K562 (cell line): ENCODE measurements at regions not wholly inside any gene's neighbourhood (a gene's known extent, or its start where the extent isn't known, plus 50 kb on each side); places are given as distances from the start of the nearest gene placed in this dataset.

Experiments used
- ATAC-seq: fragments of 200-7000 bp; cut with Tn5 transposase; 3 replicates; pipeline ENCODE4 v1.9.1; 2020; ENCODE audit warnings: moderate library complexity
- BruUV-seq: library from RNA; stranded (reverse); fragments of 400-500 nt; replicated peaks from 2 replicates; lab custom pipeline; 2021; lab: Mats Ljungman, UMichigan
- CTCF ChIA-PET: fragments of 300-600 bp; formaldehyde crosslinking; extraction: SDS; loops from one replicate; lab custom pipeline; 2021; ENCODE audit warnings: low intra/inter-chr PET ratio; lab: Yijun Ruan, JAX
- POLR2A ChIA-PET: fragments of 300-600, 350-650 bp; sonication (Branson Sonifier 250); formaldehyde crosslinking; extraction: SDS; loops from one replicate; lab custom pipeline; 2021; ENCODE audit warnings: antibody characterized with exemption, inconsistent platforms; lab: Yijun Ruan, JAX
- DNase-seq, 4 experiments: peaks; one replicate each; pipeline versions ENCODE4 v3.0.0 to v3.0.0-alpha.2; 2011 to 2018; ENCODE audit warnings: low spot score in 3 of 4, mixed read lengths in 3 of 4; ENCODE audit errors: extremely low read depth in 1 of 4
- FAIRE-seq: peaks from 2 replicates; lab custom pipeline; 2011; peaks lifted over from hg19 to GRCh38; lab: Jason Lieb, UNC
- H2AFZ ChIP-seq: 2 replicates; pipeline ENCODE4 v1.6.0; 2011; ENCODE audit warnings: low read depth, low read length, control low read depth, inconsistent platforms
- H3K27ac ChIP-seq: fragments of 200-600 bp; 3 replicates; pipeline ENCODE4 v1.8.0; 2011; ENCODE audit warnings: low read depth, mild to moderate bottlenecking, control low read depth, inconsistent platforms, low read length, moderate library complexity, mixed read lengths; ENCODE audit errors: extremely low read depth
- H3K27me3 ChIP-seq, 2 experiments: fragments of 300-600 bp in 1 of 2; 2 replicates in 1 of 2; 3 replicates in 1 of 2; pipeline versions ENCODE4 v1.6.0 to v1.8.0; 2011; ENCODE audit warnings: inconsistent platforms in 2 of 2, low read length in 2 of 2, mild to moderate bottlenecking in 1 of 2, mixed read lengths in 1 of 2, moderate library complexity in 1 of 2; ENCODE audit not compliant: control insufficient read depth in 2 of 2, insufficient read depth in 2 of 2
- H3K36me3 ChIP-seq: fragments of 300-600 bp; 3 replicates; pipeline ENCODE4 v1.8.0; 2011; ENCODE audit warnings: mild to moderate bottlenecking, low read length, inconsistent platforms; ENCODE audit not compliant: control insufficient read depth, insufficient read depth
- H3K4me1 ChIP-seq, 2 experiments: fragments of 200-600 bp in 1 of 2; replicated peaks in 1 of 2; 2 replicates in 1 of 2; 3 replicates in 1 of 2; pipeline versions ENCODE4 v1.5.1 to v1.8.0; 2011; ENCODE audit warnings: inconsistent platforms in 2 of 2, low read length in 2 of 2, mild to moderate bottlenecking in 1 of 2, mixed read lengths in 1 of 2, moderate library complexity in 1 of 2; ENCODE audit not compliant: control insufficient read depth in 2 of 2, insufficient read depth in 2 of 2
- H3K4me2 ChIP-seq: 2 replicates; pipeline ENCODE4 v1.6.1; 2011; ENCODE audit warnings: low read length, control low read depth, inconsistent platforms, mixed read lengths; ENCODE audit not compliant: insufficient read depth
- H3K4me3 ChIP-seq: fragments of 200-600 bp; sonication (generic), shearing (Covaris generic); 2 replicates; pipeline ENCODE4 v1.5.1; 2016; ENCODE audit warnings: control low read depth, inconsistent platforms
- H3K79me2 ChIP-seq: fragments of 200-600 bp; 3 replicates; pipeline ENCODE4 v1.8.0; 2011; ENCODE audit warnings: low read length, inconsistent platforms; ENCODE audit not compliant: control insufficient read depth, insufficient read depth
- H3K9ac ChIP-seq, 2 experiments: 2 replicates each; pipeline versions ENCODE4 v1.6.0 to v1.6.1; 2011; ENCODE audit warnings: low read depth in 2 of 2, low read length in 2 of 2, control low read depth in 1 of 2, inconsistent platforms in 1 of 2, mild to moderate bottlenecking in 1 of 2, mixed read lengths in 1 of 2; ENCODE audit not compliant: insufficient read depth in 1 of 2
- H3K9me1 ChIP-seq: one replicate; pipeline ENCODE4 v1.6.0; 2011; ENCODE audit warnings: inconsistent platforms, mild to moderate bottlenecking, low read length, moderate library complexity; ENCODE audit not compliant: control insufficient read depth, insufficient read depth
- H3K9me3 ChIP-seq: replicated peaks from 2 replicates; pipeline ENCODE4 v1.5.1; 2011; ENCODE audit warnings: low read depth, low read length, inconsistent platforms; ENCODE audit not compliant: control insufficient read depth, insufficient read depth
- H4K20me1 ChIP-seq: replicated peaks from 2 replicates; pipeline ENCODE4 v1.6.1; 2011; ENCODE audit warnings: low read length, inconsistent platforms, mixed read lengths; ENCODE audit not compliant: control insufficient read depth, insufficient read depth
- CHAMP1 ChIP-seq: fragments of 450-650 bp; IDR thresholded peaks from 2 replicates; pipeline ENCODE4 v1.6.1; 2016; ENCODE audit warnings: mild to moderate bottlenecking
- ETS1 ChIP-seq: conservative IDR thresholded peaks from 2 replicates; pipeline ENCODE4 v1.6.1; 2011; ENCODE audit warnings: low read depth, mild to moderate bottlenecking, low read length; ENCODE audit not compliant: control insufficient read depth
- FOXP1 ChIP-seq: sonication (generic); formaldehyde crosslinking; IDR thresholded peaks from 2 replicates; pipeline ENCODE4 v1.8.0; 2022; ENCODE audit warnings: mild to moderate bottlenecking, missing genetic modification reagents
- RHOXF2B ChIP-seq: fragments of 250-450 bp; sonication (Bioruptor Pico); conservative IDR thresholded peaks from 2 replicates; pipeline ENCODE4 v1.5.1; 2021
- ZBTB1 ChIP-seq: sonication (generic); formaldehyde crosslinking; IDR thresholded peaks from 2 replicates; pipeline ENCODE4 v1.8.1; 2023; ENCODE audit warnings: missing genetic modification reagents, low read depth, mild to moderate bottlenecking, borderline replicate concordance
- WGBS: fragments of 100-300 bp; shearing (Covaris generic); methylation state at CpG from one replicate; pipeline ENCODE4 v1.1.6; 2016; ENCODE audit warnings: low coverage, mixed read lengths; ENCODE audit not compliant: insufficient coverage; ENCODE audit errors: missing lambda C conversion rate; 5-methylcytosine and 5-hydroxymethylcytosine counted together
- in situ Hi-C: fragments of 300-500 bp; cut with MboI; formaldehyde crosslinking; loops from 4 replicates; pipeline ENCODE4 v1.15.0; 2018; ENCODE audit warnings: inconsistent platforms, mixed read lengths
- intact Hi-C: fragments of 100-400 bp; cut with micrococcal nuclease; formaldehyde crosslinking; loops from 2 replicates; pipeline ENCODE4 v1.14.2; 2022
- TF ChIP-seq, protein P1 (sequence below): sonication (generic); formaldehyde crosslinking; IDR thresholded peaks from 2 replicates; pipeline ENCODE4 v1.4.0; 2020; ENCODE audit warnings: mild to moderate bottlenecking, missing genetic modification reagents

DNA sequence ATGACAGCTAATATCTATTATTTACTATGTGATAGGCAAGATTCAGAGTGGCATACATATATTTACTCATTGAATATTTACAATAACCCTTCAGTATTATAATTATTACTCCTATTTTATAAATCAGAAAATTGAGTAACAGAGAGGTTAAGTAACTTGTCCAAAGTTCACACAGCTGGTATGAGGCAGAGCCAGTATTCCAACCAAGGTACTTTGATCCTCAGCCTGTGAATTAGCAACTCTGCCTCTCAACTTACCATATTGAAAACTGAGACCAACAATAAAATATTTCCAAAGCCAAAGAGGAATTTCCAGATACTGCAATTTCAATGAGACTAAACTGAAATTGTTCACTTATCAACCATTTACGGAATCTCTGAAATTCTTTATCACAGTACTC is 67.9 kb upstream of the TSLP start (continued):
- TF ChIP-seq, protein P1, sequence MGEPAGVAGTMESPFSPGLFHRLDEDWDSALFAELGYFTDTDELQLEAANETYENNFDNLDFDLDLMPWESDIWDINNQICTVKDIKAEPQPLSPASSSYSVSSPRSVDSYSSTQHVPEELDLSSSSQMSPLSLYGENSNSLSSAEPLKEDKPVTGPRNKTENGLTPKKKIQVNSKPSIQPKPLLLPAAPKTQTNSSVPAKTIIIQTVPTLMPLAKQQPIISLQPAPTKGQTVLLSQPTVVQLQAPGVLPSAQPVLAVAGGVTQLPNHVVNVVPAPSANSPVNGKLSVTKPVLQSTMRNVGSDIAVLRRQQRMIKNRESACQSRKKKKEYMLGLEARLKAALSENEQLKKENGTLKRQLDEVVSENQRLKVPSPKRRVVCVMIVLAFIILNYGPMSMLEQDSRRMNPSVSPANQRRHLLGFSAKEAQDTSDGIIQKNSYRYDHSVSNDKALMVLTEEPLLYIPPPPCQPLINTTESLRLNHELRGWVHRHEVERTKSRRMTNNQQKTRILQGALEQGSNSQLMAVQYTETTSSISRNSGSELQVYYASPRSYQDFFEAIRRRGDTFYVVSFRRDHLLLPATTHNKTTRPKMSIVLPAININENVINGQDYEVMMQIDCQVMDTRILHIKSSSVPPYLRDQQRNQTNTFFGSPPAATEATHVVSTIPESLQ (CRISPR knock-in tag) = no peak
- TF ChIP-seq RHOXF2B (CRISPR knock-in tag) = no peak
- no peak for TF ChIP-seq ZBTB1 (CRISPR knock-in tag)

DNA sequence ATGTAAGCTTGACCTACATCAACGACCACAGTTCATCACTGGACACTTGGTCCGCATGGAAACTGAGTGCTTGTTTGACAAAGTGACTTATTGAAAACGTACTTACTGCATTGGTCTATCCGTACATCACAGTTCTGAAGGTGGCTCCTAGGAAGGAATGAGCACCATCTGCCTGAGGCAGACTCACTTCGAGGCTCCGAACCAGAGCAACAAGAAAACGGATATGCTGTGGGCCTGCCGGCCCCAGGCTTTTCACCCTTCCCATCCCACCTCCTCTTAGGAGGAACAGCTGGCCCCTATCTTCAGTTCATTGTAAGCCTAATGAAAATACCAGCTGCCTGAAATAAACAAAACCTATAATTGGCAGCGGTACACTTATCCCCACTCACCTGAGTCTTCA is 67.2 kb upstream of the TSLP start:
- intact Hi-C loops (no loop called here), in situ Hi-C loops (no loop called here)
- Histone ChIP-seq H3K9ac (no peak overlapping the region), H3K36me3 (no peaks in the 10 kb centered on the region), H3K4me1 (no peaks in the 10 kb centered on the region), H3K9me3 (no peaks in the 10 kb centered on the region), H3K9me1 (no peaks in the 10 kb centered on the region), H3K79me2 (no peaks in the 10 kb centered on the region), H3K27ac (no peak overlapping the region), H3K4me2 (no peak overlapping the region), H2AFZ (no peak overlapping the region), H3K4me3 (no peak overlapping the region), H4K20me1 (no peaks in the 10 kb centered on the region), H3K27me3 (peaks cover 5 to 8% of the 10 kb centered on the region in 2 experiments; a peak in 4 of 5 replicates)
- BruUV-seq = no TSS peak
- DNase-seq (no peak), ATAC-seq (no peak), FAIRE-seq (no peak)
- ChIA-PET POLR2A (no interaction called here), CTCF (no interaction called here)
- WGBS = 1% methylated on average over 9 of the region's 9 CpGs
- no peak for TF ChIP-seq ETS1
- TF ChIP-seq CHAMP1 = no peak
- no peak for TF ChIP-seq FOXP1 (CRISPR knock-in tag)
